GM19395 (cell line): ENCODE measurements at regions not wholly inside any gene's neighbourhood (a gene's known extent, or its start where the extent isn't known, plus 50 kb on each side); places are given as distances from the start of the nearest gene placed in this dataset.
"Not testable (repeated sequence)": the region's sequence is repeated elsewhere in the genome, so short reads cannot be mapped to it uniquely, and the experiment has no call there.

Source experiments
- ATAC-seq: cut with Tn5 transposase; IDR thresholded peaks from one replicate; pipeline ENCODE4 v1.9.1; 2021; ENCODE audit warnings: mild to moderate bottlenecking, moderate library complexity; ENCODE audit not compliant: unreplicated experiment

- ATAC-seq: no peak
Observed at GRCh38 chr3:177336873-177337450, 139.7 kb upstream of the TBL1XR1 start.

- peak; percentile 83 for ATAC-seq
Observed at GRCh38 chr3:177337541-177338331, 140.5 kb upstream of the TBL1XR1 start.

GRCh38 chr3:177338697-177339219 is 141.5 kb upstream of the TBL1XR1 start:
- ATAC-seq: peak; percentile 59

GRCh38 chr3:177339220-177339703 is 142.0 kb upstream of the TBL1XR1 start:
- ATAC-seq: peak; percentile 7

- ATAC-seq: no peak
Observed at GRCh38 chr3:177340243-177340830, 143.1 kb upstream of the TBL1XR1 start.

GRCh38 chr3:177341736-177342419 is 144.6 kb upstream of the TBL1XR1 start:
- ATAC-seq: no peak

- ATAC-seq: no peak
Observed at GRCh38 chr3:177343122-177343625, 145.9 kb upstream of the TBL1XR1 start.

GRCh38 chr3:177345049-177345972 is 148.0 kb upstream of the TBL1XR1 start:
- ATAC-seq: peak; percentile 82

GRCh38 chr3:177345973-177346503 is 148.8 kb upstream of the TBL1XR1 start:
- peak; percentile 16 for ATAC-seq

GRCh38 chr3:177346878-177347277 is 149.6 kb upstream of the TBL1XR1 start:
- no peak for ATAC-seq

- ATAC-seq: no peak
Observed at GRCh38 chr3:177347611-177348010, 150.3 kb upstream of the TBL1XR1 start.

- no peak for ATAC-seq
Observed at GRCh38 chr3:177348974-177349373, 151.7 kb upstream of the TBL1XR1 start.

GRCh38 chr3:177349384-177349783 is 152.1 kb upstream of the TBL1XR1 start:
- no peak for ATAC-seq

- no peak for ATAC-seq
Observed at GRCh38 chr3:177350121-177350520, 152.8 kb upstream of the TBL1XR1 start.

- no peak for ATAC-seq
Observed at GRCh38 chr3:177351206-177351605, 153.9 kb upstream of the TBL1XR1 start.

GRCh38 chr3:177351757-177352158 is 154.5 kb upstream of the TBL1XR1 start:
- ATAC-seq: peak; percentile 98

GRCh38 chr3:177352424-177352823 is 155.1 kb upstream of the TBL1XR1 start:
- no peak for ATAC-seq

GRCh38 chr3:177353140-177353539 is 155.9 kb upstream of the TBL1XR1 start:
- ATAC-seq: no peak

- ATAC-seq: not testable (repeated sequence)
Observed at GRCh38 chr3:177353879-177354278, 156.6 kb upstream of the TBL1XR1 start.

GRCh38 chr3:177354466-177354865 is 157.2 kb upstream of the TBL1XR1 start:
- no peak for ATAC-seq
